GM18511 (cell line): ENCODE measurements at regions not wholly inside any gene's neighbourhood (a gene's known extent, or its start where the extent isn't known, plus 50 kb on each side); places are given as distances from the start of the nearest gene placed in this dataset.
A peak's percentile ranks its signal among the peaks of the same experiment; 100 is the strongest.

ENCODE experiments used
- ATAC-seq: cut with Tn5 transposase; IDR thresholded peaks from one replicate; pipeline ENCODE4 v1.9.1; 2021; ENCODE audit warnings: mild to moderate bottlenecking, moderate library complexity; ENCODE audit not compliant: unreplicated experiment

DNA sequence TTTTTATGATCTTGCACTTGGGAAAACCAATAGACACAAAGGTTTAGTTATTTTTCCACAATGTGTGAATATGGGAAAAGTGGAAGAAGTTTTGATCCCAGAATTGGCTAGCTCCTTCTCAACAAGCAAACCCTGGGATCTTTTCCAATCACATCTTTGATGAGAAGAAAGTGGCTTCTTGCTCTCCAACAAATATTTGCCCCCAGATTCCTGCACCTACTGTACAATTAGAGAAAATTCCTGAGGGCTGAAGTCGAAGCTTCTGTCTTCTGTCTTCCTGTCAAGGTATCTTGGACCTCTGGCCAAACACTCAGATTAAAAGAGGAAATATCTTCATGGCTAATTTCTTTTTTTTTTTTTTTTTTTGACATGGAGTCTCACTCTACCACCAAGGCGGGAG lies 113.1 kb upstream of the SLC45A1 start:
- no peak for ATAC-seq

DNA sequence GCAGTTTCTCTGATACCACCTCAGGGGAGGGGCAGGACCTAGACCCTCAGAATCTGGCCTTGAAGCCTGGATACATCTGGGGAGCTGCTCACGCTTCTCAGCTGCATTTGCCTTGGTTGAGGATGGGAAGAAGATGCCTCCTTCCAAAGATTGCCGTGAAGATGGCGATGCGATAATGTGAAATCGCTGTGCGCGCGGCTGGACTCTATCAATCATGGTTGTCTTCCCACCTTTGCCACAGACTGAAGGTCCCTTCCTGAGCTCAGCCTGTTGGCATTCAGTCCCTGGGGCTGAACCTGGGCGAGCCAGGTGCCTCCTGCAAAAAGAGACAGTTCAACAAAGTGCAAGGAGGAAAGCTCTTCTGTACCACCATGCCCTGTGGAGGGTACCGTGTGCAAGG lies 114.4 kb upstream of the SLC45A1 start:
- no peak for ATAC-seq

DNA sequence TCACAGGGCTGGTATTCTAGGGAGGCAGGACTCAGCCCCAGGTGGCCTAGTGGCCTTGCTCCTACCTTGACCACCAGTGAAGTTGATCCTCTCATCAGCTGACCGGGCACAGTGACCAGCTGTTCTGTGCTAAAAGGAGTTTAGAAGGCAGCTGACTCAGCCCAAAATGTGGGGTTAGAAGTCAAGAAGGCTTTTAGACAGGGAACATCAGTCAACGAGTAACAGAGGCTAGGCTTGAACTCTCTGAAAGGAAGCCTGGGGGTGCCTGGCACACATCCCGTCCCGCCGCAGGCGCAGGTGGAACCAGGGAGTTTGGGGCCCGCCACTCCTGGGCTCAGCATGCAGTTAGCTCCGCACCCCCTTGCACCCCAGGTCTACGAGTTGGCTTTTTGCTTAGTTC lies 114.9 kb upstream of the SLC45A1 start:
- no peak for ATAC-seq

DNA sequence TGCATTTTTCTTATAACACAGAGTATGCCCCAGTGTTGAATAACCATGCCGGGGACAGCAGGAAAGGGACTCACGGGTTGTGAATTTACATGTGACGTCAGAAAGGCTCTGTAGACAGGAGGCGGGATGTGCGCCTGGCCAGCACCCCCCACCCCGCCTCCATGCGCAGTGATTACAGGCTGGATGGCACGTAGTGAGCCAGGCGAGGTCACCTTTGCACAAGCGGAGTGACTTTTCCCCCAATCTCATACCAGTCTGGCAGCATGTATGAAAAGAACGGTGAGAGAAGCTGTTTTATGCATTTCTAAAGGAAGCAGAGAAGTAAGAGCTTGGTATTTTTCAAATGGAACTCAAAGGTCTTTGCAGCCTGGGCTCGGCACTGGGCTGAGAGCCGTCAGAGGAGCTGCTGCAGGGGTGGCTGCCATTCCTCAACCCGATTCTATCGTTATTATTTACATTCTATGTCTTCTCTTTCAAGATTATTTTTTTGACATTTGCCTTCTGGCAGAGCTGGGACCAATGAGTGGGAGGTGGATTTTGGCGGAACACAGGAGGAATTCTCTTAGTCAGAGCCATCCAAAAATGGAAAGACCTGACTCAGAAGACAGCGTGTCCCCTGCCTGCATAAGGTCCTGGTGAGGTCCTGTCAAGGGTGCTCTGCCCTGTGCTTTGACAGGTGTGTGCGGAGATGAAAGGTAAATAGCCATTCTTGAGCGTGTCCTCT lies 115.6 kb upstream of the SLC45A1 start:
- no peak for ATAC-seq

- no peak for ATAC-seq
Observed at GRCh38 chr1:8201331-8201861, 116.5 kb upstream of the SLC45A1 start.

- no peak for ATAC-seq
Observed at GRCh38 chr1:8200317-8201115, 117.4 kb upstream of the SLC45A1 start.

- ATAC-seq = no peak
Observed at GRCh38 chr1:8198522-8198921, 119.4 kb upstream of the SLC45A1 start.

DNA sequence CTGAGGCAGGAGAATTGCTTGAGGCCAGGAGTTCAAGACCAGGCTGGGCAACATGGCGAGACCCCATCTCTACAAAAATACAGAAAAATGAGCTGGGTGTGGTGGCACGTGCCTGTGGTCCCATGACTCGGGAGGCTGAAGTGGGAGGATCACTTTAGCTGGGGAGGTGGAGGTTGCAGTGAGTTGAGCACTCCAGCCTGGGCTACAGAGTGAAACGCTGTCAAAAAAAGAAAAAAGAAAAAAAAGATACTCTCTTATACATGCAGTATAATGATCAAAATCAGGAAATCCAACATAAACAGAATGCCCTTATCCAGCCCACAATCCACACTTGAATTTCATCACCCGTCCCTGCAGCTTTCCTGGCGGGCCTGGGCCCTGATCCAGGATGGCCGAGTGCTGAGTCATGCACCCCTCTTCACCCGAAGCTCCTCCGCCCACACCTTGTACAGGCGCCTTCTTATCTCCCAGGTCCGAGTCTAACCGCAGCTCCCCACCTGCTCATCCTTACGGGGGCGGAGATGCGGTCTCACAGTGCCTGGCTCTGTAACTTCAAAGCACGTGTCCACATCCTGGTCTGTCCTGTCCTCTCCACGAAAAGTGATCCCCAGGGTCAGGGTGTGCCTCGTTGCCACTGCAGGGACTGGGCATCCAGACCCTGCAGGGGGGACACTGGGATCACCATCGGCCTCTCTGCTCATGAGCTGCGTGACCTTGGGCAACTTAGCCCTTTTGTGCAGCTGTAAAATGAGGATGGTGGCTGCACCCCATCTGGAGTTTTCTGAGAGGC lies 120.2 kb upstream of the SLC45A1 start:
- ATAC-seq = no peak

DNA sequence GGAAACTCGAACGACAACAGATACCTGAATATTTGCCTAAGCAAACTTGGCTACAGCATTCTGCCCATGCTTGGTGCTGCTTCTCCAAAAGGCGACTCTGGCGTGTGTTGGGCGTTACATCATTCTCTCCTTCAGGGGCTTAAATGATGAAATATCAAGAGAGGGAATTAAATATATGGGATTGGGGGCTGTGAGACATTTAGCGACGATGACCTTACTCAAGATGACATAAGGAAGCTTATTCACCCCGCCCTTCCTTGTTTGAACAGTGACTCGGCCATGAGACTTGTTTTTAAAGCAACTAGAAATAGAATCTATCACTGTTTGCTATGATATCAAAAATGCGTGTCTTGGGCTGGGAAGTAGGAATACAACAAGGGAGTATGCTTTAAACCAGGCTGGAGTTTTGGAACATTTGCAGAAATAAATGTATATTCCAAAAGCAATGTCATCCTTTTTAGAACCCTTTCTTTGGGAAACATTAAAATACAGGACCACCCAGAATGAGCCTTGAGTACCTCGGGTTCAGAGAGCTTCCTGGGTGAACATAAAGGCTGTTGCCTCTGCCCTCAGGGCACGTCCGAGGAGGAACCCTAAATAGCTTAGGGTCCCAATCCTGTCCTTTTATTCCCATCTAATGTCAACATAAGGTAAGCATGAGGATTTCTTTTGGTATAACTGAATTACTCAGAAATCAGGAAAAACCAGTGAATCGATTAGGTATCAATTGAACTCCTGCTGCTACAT lies 123.3 kb upstream of the SLC45A1 start:
- ATAC-seq = no peak

DNA sequence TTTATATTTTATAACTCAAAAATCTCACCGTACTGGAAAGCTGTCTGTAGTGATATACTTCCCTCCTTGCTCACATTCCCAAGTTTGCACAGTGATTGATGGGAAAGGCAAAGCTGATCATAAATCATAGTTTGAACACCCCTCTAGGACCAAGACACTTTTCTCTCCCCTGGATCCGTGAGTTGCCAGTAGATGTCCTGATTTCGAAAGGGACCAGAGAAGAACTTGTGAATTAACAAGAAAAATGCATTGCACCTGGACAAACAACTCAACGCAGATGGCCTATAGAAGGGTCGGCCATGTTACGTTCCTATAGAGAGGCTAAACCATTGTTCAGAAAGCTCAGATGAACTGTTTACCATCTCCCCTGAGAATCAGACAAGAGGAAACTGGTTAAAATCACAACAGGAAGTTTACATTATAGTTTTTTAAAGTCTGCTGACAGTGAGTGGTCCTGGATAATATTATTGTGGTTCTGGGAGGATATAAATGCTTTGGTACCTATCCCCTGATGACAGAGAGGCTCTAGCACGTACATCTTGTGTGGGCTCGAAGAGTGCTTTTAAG lies 124.0 kb upstream of the SLC45A1 start:
- no peak for ATAC-seq

DNA sequence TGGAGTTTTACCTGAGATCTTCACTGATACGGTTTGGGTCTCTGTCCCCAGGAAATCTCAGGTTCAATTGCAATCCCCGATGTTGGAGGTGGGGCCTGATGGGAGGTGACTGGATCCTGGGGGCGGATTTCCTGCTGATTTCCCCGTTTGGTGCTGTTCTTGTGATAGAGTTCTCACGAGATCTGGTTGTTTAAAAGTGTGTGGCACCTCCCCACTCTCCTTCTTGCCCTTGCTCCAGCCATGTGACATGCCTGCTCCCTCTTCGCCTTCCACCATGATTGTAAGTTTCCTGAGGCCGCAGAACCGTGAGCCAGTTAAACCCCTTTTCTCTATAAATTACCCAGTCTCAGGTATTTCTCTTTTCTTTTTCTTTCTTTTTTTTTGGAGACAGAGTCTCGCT lies 126.4 kb upstream of the SLC45A1 start:
- ATAC-seq = no peak

DNA sequence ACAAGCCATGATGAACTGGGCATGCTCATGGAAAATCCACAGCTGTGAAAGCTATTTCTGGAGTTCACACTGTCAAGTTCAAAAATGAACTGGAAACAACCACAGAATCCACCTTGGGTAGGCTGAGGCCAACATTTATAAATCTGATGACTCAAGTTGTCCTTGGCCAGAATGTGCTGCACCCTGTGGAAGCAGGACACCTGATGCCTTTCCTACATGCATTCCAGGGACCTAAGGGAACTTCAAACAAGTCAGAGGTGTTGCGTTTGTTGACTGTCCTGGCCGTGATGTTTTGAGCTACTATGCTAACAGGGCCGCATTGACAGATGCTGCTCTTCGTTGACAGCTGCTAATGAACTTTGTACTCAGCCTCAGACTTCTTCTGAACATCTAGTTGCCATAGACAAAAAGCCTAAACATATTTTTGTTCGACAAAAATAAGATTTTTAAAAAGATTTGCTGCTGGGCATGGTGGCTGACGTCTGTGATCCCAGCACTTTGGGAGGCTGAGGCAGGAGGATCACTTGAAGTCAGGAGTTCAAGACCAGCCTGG lies 127.9 kb upstream of the SLC45A1 start:
- ATAC-seq = no peak

DNA sequence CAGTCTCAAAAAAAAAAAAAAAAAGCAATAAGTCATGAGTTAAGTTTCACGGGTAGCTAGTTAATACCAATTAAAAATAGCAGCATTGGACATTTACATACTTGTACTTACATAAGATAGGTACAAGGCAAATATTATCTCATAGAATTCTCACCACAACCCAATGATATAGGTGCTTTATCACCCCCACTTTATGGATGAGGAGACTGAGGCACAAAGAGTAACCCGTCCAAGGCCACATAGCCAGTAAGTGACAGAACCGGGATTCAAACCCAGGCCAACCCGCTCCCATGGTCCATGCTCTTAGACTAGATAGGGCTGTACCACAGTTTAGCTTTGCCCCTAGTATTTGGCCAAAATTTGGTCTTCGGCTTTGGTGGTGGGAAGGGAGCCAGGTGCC lies 132.5 kb upstream of the SLC45A1 start:
- no peak for ATAC-seq

- ATAC-seq = no peak
Observed at GRCh38 chr1:8184301-8184700, 133.6 kb upstream of the SLC45A1 start.

GRCh38 chr1:8182034-8182761 lies 135.7 kb upstream of the SLC45A1 start:
- ATAC-seq = peak; percentile 77

DNA sequence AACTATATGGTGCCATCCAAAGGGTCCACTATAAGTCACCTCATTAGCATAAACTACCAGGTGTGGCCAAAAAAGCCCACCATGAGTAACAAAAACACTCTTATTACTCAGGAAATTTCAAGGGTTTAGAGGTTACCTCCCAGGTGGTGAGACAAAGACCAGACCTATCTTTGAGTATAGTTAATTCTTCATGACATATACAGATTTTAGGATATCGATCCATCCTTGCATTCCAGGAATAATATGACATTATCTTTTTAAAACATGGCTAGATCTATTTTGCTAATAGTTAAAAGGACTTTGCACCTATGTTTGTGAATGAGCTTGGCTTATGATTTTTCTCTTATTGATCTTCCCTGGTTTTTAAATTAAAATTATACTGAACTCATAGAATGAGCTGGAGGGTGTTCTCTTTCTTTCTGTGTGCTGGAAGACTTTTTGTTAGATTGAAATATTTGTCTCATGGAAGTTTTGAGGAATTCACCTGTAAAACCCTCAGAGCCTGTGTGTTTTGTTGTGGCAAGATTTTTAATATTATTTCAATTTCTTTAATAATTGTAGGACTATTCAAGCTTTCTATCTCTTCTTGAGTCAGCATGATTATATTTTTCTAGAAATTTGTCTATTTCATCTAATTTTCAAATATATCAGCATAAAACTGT lies 138.7 kb upstream of the SLC45A1 start:
- ATAC-seq = no peak

DNA sequence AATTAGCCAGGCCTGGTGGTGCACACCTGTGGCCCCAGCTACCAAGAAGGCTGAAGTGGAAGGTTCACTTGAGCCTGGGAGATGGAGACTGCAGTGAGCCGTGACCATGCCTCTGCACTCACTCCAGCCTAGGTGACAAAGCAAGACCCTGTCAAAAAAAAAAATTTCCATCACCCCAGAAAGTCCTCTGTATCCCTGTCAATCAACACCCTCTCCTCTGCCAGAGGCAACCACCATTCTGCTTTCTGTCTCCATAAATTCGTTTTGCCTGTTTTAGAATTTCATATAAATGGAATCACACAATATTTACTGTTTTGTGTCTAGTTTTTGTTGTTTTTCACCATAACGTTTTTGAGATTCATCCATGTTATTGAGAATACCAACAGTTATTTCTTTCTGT lies 141.6 kb upstream of the SLC45A1 start:
- no peak for ATAC-seq

DNA sequence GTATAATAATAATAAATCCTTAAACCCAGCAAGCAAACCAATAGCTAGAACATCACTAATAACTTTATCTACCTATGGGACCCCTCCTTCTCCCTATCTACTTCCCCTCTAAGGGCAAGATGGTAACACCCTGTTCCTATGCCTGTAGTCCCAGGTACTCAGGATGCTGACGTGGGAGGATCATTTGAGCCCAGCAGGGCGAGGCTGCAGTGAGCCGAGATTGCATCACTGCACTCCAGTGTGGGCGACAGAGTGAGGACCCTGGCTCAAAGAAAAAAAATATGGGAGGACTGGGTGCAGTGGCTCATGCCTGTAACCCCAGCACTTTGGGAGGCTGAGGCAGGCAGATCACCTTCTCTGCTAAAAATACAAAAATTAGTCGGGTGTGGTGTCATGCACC lies 143.1 kb upstream of the SLC45A1 start:
- ATAC-seq = no peak
